GM10266 (cell line): ENCODE measurements at regions not wholly inside any gene's neighbourhood (a gene's known extent, or its start where the extent isn't known, plus 50 kb on each side); places are given as distances from the start of the nearest gene placed in this dataset.

ENCODE experiments used
- DNase-seq: peaks from one replicate; pipeline ENCODE4 v3.0.0; 2012; ENCODE audit errors: extremely low spot score
- CTCF ChIP-seq: IDR thresholded peaks from 2 replicates; pipeline ENCODE4 v1.5.1; 2012; ENCODE audit warnings: mild to moderate bottlenecking, low read depth; ENCODE audit not compliant: control insufficient read depth, insufficient read depth; ENCODE audit errors: missing control alignments

- peak; percentile 9 for DNase-seq
- TF ChIP-seq CTCF: no peak
Observed at GRCh38 chr3:31077021-31077601, 182.7 kb upstream of the GADL1 start.

- no peak for DNase-seq
- TF ChIP-seq CTCF: no peak
Observed at GRCh38 chr3:31077826-31078225, 183.4 kb upstream of the GADL1 start.

GRCh38 chr3:31079689-31080088, 185.2 kb upstream of the GADL1 start:
- TF ChIP-seq CTCF: no peak
- no peak for DNase-seq

- no peak for TF ChIP-seq CTCF
- DNase-seq: no peak
Observed at GRCh38 chr3:31081018-31081662, 186.7 kb upstream of the GADL1 start.

GRCh38 chr3:31086148-31086547, 191.7 kb upstream of the GADL1 start:
- no peak for DNase-seq
- TF ChIP-seq CTCF: no peak

DNA sequence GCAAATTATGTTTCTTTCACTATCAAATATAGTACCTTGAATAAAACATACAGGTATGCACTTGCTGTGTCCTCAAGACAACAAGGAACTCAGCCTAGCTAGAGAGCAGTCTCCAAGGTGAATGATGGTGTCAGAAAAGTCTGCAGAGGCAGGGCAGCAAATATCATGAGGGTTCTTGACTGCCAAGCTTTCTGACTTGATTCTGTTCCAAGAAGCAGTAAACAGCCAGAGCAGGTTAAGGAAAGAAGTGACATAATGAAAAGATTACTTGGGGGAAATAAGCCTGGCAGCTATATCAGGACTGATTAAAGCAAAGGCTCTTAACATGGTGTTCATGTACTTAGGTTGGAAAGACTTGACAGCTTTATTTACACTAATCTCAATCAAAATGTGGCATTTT, 192.2 kb upstream of the GADL1 start:
- no peak for DNase-seq
- TF ChIP-seq CTCF: no peak

DNA sequence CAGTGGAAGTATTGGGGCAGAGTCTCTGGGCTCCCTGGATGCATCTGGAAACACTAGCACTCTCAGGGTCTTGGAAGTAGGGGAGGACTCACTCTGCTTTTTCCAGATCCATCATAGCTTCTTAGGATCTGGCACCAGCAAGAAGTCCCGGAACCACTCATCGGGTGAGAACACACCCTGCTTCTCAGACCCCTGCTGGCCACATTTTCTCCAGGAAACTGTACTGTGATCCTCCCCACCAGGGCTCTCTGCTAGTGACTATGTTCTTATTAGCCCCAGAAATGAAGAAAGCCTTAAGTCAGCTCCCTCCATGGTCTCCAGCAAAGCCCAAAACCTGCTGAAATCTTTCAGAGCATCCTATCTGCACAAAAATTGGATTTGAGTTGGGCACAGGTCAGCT, 197.3 kb upstream of the GADL1 start:
- no peak for TF ChIP-seq CTCF

More for the DNA sequence above, 197.3 kb upstream of the GADL1 start:
- no peak for DNase-seq
